WTC11 (cell line): ENCODE measurements at regions not wholly inside any gene's neighbourhood (a gene's known extent, or its start where the extent isn't known, plus 50 kb on each side); places are given as distances from the start of the nearest gene placed in this dataset.

ENCODE experiments used
- ATAC-seq: fragments of 200-7000 bp; cut with Tn5 transposase; 2 replicates; pipeline ENCODE4 v1.10.0; 2021; ENCODE audit warnings: mild to moderate bottlenecking, moderate library complexity
- CTCF ChIA-PET: fragments of 300-600 bp; sonication (Branson Sonifier 250); formaldehyde crosslinking; loops from one replicate; lab custom pipeline; 2021; ENCODE audit warnings: antibody characterized with exemption; lab: Charles Lee
- POLR2A ChIA-PET: fragments of 350-600 bp; sonication (Branson Sonifier 250); formaldehyde crosslinking; loops from one replicate; lab custom pipeline; 2021; ENCODE audit warnings: antibody characterized with exemption; lab: Charles Lee
- DNase-seq: peaks from one replicate; pipeline ENCODE4 v3.0.0; 2021; ENCODE audit warnings: low spot score
- H3K27ac Mint-ChIP-seq: 2 replicates; pipeline ENCODE4 v1.8.0; 2021; ENCODE audit warnings: mixed read lengths
- H3K27me3 Mint-ChIP-seq: 2 replicates; pipeline ENCODE4 v1.8.0; 2021; ENCODE audit warnings: low read depth, mild to moderate bottlenecking, moderate library complexity, mixed read lengths
- H3K36me3 Mint-ChIP-seq: 2 replicates; pipeline ENCODE4 v1.8.0; 2021; ENCODE audit warnings: mixed read lengths
- H3K4me1 Mint-ChIP-seq: 2 replicates; pipeline ENCODE4 v1.8.0; 2022; ENCODE audit warnings: mixed read lengths
- H3K4me3 Mint-ChIP-seq: 2 replicates; pipeline ENCODE4 v1.8.0; 2021; ENCODE audit warnings: mild to moderate bottlenecking, moderate library complexity, mixed read lengths
- H3K9me3 Mint-ChIP-seq: 2 replicates; pipeline ENCODE4 v1.8.0; 2021; ENCODE audit warnings: mixed read lengths
- CDX4 ChIP-seq: fragments of 250-450 bp; sonication (Bioruptor Pico); IDR thresholded peaks from 2 replicates; pipeline ENCODE4 v1.9.0; 2021; ENCODE audit warnings: moderate library complexity, mild to moderate bottlenecking, inconsistent platforms, borderline replicate concordance
- ERG ChIP-seq: fragments of 250-450 bp; sonication (Bioruptor Pico); IDR thresholded peaks from 2 replicates; pipeline ENCODE4 v1.8.0; 2021; ENCODE audit warnings: mild to moderate bottlenecking
- ESRRA ChIP-seq: sonication (generic); formaldehyde crosslinking; IDR thresholded peaks from 2 replicates; pipeline ENCODE4 v1.8.1; 2022; ENCODE audit warnings: mild to moderate bottlenecking, missing genetic modification reagents, borderline replicate concordance
- FOXP1 ChIP-seq: sonication (generic); formaldehyde crosslinking; IDR thresholded peaks from 2 replicates; pipeline ENCODE4 v1.8.0; 2022; ENCODE audit warnings: missing genetic modification reagents, mild to moderate bottlenecking, moderate library complexity, borderline replicate concordance
- GRHL2 ChIP-seq: fragments of 250-450 bp; sonication (Bioruptor Pico); IDR thresholded peaks from 2 replicates; pipeline ENCODE4 v1.8.0; 2022; ENCODE audit warnings: mild to moderate bottlenecking, moderate library complexity; ENCODE audit not compliant: insufficient replicate concordance, severe bottlenecking
- HMGA2 ChIP-seq: fragments of 250-450 bp; sonication (Bioruptor Pico); IDR thresholded peaks from 2 replicates; pipeline ENCODE4 v1.4.0; 2021; ENCODE audit warnings: mild to moderate bottlenecking, moderate library complexity
- KAT7 ChIP-seq: sonication (generic); formaldehyde crosslinking; IDR thresholded peaks from 2 replicates; pipeline ENCODE4 v1.8.1; 2023; ENCODE audit warnings: missing genetic modification reagents, mild to moderate bottlenecking, borderline replicate concordance
- PRRX2 ChIP-seq: fragments of 250-450 bp; sonication (Bioruptor Pico); IDR thresholded peaks from 2 replicates; pipeline ENCODE4 v1.8.0; 2021; ENCODE audit warnings: mild to moderate bottlenecking
- SMAD4 ChIP-seq: sonication (generic); formaldehyde crosslinking; IDR thresholded peaks from 2 replicates; pipeline ENCODE4 v1.8.0; 2022; ENCODE audit warnings: mild to moderate bottlenecking, missing genetic modification reagents
- STAT6 ChIP-seq: sonication (generic); formaldehyde crosslinking; conservative IDR thresholded peaks from 2 replicates; pipeline ENCODE4 v1.8.1; 2023; ENCODE audit warnings: mild to moderate bottlenecking, low read depth, missing genetic modification reagents, moderate library complexity
- ZBTB21 ChIP-seq: sonication (generic); formaldehyde crosslinking; IDR thresholded peaks from 2 replicates; pipeline ENCODE4 v1.8.1; 2023; ENCODE audit warnings: mild to moderate bottlenecking, missing genetic modification reagents, borderline replicate concordance
- ZNF232 ChIP-seq: sonication (generic); formaldehyde crosslinking; IDR thresholded peaks from 2 replicates; pipeline ENCODE4 v1.8.0; 2022; ENCODE audit warnings: mild to moderate bottlenecking, missing genetic modification reagents
- ZNF396 ChIP-seq: fragments of 250-450 bp; sonication (Bioruptor Pico); IDR thresholded peaks from 2 replicates; pipeline ENCODE4 v1.8.0; 2021; ENCODE audit warnings: mild to moderate bottlenecking, moderate library complexity, borderline replicate concordance
- ZNF425 ChIP-seq: fragments of 250-450 bp; sonication (Bioruptor Pico); conservative IDR thresholded peaks from 2 replicates; pipeline ENCODE4 v1.9.0; 2021; ENCODE audit warnings: mild to moderate bottlenecking
- TF ChIP-seq, protein P1 (sequence below): sonication (generic); formaldehyde crosslinking; IDR thresholded peaks from 2 replicates; pipeline ENCODE4 v1.8.0; 2022; ENCODE audit warnings: missing genetic modification reagents
- TF ChIP-seq, protein P2 (sequence below): sonication (generic); formaldehyde crosslinking; IDR thresholded peaks from 2 replicates; pipeline ENCODE4 v1.8.0; 2023; ENCODE audit warnings: missing genetic modification reagents
- TF ChIP-seq, protein P3 (sequence below): sonication (generic); formaldehyde crosslinking; IDR thresholded peaks from 2 replicates; pipeline ENCODE4 v1.8.1; 2022; ENCODE audit warnings: low read depth, missing genetic modification reagents, borderline replicate concordance
- TF ChIP-seq, protein P4 (sequence below): sonication (generic); formaldehyde crosslinking; IDR thresholded peaks from 2 replicates; pipeline ENCODE4 v1.8.1; 2022; ENCODE audit warnings: low read depth, mild to moderate bottlenecking, moderate library complexity, missing genetic modification reagents, borderline replicate concordance
- TF ChIP-seq, protein P5 (sequence below): sonication (generic); formaldehyde crosslinking; IDR thresholded peaks from 2 replicates; pipeline ENCODE4 v1.8.1; 2023; ENCODE audit warnings: mild to moderate bottlenecking, missing genetic modification reagents, moderate library complexity

DNA sequence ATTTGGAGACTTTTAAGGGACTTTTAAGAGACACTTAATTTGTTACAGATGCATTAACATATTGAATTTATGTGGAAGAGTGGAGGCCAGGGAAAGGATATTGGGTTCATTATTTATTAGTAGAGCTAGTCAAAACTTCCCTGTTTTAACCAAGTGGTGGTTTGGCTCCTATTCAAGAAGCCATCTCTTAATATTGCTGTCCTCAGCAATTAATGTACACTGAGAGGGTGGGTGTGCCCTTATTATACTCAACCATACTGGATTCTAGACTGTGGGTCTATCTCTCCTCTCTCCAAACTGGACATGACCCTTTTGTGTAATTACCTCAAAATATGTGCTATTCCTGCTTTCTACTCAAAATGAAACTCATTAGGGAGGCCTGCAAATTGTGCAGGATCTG, 398.7 kb upstream of the DDHD1 start:
- POLR2A ChIA-PET, result no interaction called here
- no peak for DNase-seq
- Mint-ChIP-seq H3K27me3 (no peaks in the 10 kb centered on the region), H3K4me1 (no peaks in the 10 kb centered on the region), H3K9me3 (peaks cover 4% of the 10 kb centered on the region; the same call in 1 of the 2 replicates), H3K36me3 (no peaks in the 10 kb centered on the region), H3K27ac (no peak overlapping the region), H3K4me3 (no peak overlapping the region)
- CTCF ChIA-PET, result no interaction called here
- TF ChIP-seq, protein P1, sequence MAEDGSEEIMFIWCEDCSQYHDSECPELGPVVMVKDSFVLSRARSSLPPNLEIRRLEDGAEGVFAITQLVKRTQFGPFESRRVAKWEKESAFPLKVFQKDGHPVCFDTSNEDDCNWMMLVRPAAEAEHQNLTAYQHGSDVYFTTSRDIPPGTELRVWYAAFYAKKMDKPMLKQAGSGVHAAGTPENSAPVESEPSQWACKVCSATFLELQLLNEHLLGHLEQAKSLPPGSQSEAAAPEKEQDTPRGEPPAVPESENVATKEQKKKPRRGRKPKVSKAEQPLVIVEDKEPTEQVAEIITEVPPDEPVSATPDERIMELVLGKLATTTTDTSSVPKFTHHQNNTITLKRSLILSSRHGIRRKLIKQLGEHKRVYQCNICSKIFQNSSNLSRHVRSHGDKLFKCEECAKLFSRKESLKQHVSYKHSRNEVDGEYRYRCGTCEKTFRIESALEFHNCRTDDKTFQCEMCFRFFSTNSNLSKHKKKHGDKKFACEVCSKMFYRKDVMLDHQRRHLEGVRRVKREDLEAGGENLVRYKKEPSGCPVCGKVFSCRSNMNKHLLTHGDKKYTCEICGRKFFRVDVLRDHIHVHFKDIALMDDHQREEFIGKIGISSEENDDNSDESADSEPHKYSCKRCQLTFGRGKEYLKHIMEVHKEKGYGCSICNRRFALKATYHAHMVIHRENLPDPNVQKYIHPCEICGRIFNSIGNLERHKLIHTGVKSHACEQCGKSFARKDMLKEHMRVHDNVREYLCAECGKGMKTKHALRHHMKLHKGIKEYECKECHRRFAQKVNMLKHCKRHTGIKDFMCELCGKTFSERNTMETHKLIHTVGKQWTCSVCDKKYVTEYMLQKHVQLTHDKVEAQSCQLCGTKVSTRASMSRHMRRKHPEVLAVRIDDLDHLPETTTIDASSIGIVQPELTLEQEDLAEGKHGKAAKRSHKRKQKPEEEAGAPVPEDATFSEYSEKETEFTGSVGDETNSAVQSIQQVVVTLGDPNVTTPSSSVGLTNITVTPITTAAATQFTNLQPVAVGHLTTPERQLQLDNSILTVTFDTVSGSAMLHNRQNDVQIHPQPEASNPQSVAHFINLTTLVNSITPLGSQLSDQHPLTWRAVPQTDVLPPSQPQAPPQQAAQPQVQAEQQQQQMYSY, result no peak
- no peak for TF ChIP-seq GRHL2 (CRISPR knock-in tag)
- TF ChIP-seq ZBTB21, result no peak
- no peak for TF ChIP-seq CDX4 (CRISPR knock-in tag)
- TF ChIP-seq ZNF232 (CRISPR knock-in tag), result no peak
- TF ChIP-seq, protein P2, sequence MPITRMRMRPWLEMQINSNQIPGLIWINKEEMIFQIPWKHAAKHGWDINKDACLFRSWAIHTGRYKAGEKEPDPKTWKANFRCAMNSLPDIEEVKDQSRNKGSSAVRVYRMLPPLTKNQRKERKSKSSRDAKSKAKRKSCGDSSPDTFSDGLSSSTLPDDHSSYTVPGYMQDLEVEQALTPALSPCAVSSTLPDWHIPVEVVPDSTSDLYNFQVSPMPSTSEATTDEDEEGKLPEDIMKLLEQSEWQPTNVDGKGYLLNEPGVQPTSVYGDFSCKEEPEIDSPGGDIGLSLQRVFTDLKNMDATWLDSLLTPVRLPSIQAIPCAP, result no peak
- TF ChIP-seq, protein P3, sequence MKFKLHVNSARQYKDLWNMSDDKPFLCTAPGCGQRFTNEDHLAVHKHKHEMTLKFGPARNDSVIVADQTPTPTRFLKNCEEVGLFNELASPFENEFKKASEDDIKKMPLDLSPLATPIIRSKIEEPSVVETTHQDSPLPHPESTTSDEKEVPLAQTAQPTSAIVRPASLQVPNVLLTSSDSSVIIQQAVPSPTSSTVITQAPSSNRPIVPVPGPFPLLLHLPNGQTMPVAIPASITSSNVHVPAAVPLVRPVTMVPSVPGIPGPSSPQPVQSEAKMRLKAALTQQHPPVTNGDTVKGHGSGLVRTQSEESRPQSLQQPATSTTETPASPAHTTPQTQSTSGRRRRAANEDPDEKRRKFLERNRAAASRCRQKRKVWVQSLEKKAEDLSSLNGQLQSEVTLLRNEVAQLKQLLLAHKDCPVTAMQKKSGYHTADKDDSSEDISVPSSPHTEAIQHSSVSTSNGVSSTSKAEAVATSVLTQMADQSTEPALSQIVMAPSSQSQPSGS (CRISPR knock-in tag), result no peak
- TF ChIP-seq, protein P4, sequence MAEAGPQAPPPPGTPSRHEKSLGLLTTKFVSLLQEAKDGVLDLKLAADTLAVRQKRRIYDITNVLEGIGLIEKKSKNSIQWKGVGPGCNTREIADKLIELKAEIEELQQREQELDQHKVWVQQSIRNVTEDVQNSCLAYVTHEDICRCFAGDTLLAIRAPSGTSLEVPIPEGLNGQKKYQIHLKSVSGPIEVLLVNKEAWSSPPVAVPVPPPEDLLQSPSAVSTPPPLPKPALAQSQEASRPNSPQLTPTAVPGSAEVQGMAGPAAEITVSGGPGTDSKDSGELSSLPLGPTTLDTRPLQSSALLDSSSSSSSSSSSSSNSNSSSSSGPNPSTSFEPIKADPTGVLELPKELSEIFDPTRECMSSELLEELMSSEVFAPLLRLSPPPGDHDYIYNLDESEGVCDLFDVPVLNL (CRISPR knock-in tag), result no peak
- no peak for TF ChIP-seq HMGA2 (CRISPR knock-in tag)
- no peak for TF ChIP-seq FOXP1 (CRISPR knock-in tag)
- no peak for TF ChIP-seq ZNF396 (CRISPR knock-in tag)
- no peak for TF ChIP-seq PRRX2 (CRISPR knock-in tag)
- TF ChIP-seq ERG (CRISPR knock-in tag), result no peak
- no peak for TF ChIP-seq SMAD4 (CRISPR knock-in tag)
- no peak for TF ChIP-seq ESRRA (CRISPR knock-in tag)
- no peak for TF ChIP-seq ZNF425 (CRISPR knock-in tag)
- no peak for TF ChIP-seq STAT6 (CRISPR knock-in tag)
- TF ChIP-seq KAT7 (CRISPR knock-in tag), result no peak
- TF ChIP-seq, protein P5, sequence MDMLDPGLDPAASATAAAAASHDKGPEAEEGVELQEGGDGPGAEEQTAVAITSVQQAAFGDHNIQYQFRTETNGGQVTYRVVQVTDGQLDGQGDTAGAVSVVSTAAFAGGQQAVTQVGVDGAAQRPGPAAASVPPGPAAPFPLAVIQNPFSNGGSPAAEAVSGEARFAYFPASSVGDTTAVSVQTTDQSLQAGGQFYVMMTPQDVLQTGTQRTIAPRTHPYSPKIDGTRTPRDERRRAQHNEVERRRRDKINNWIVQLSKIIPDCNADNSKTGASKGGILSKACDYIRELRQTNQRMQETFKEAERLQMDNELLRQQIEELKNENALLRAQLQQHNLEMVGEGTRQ (CRISPR knock-in tag), result no peak
- no peak for ATAC-seq
